Aorta (tissue), 5 donors: ENCODE measurements at regions not wholly inside any gene's neighbourhood (a gene's known extent, or its start where the extent isn't known, plus 50 kb on each side); places are given as distances from the start of the nearest gene placed in this dataset.
"Not testable (repeated sequence)": the region's sequence is repeated elsewhere in the genome, so short reads cannot be mapped to it uniquely, and the experiment has no call there.

Experiments used
- ATAC-seq: fragments of 200-7000 bp; cut with Tn5 transposase; one replicate; pipeline ENCODE4 v1.9.1; 2022; ENCODE audit warnings: moderate library complexity; ENCODE audit not compliant: low FRiP score
- DNase-seq, 2 donors: peaks; one replicate each; pipeline ENCODE4 v3.0.0-alpha.2; 2020
- H3K27ac ChIP-seq, 2 donors: one replicate each; pipeline ENCODE4 v1.5.1; 2013; ENCODE audit warnings: low read length in 2 of 2, mild to moderate bottlenecking in 2 of 2, moderate library complexity in 2 of 2, control low read depth in 1 of 2, inconsistent platforms in 1 of 2, low read depth in 1 of 2
- H3K27me3 ChIP-seq, 2 donors: one replicate each; pipeline ENCODE4 v1.6.1; 2013; ENCODE audit warnings: control low read depth in 1 of 2, low read length in 1 of 2, mild to moderate bottlenecking in 1 of 2, moderate library complexity in 1 of 2; ENCODE audit not compliant: insufficient read depth in 2 of 2, control insufficient read depth in 1 of 2
- H3K36me3 ChIP-seq, 2 donors: one replicate each; pipeline ENCODE4 v1.6.1; 2013; ENCODE audit warnings: control low read depth in 1 of 2, low read length in 1 of 2, mild to moderate bottlenecking in 1 of 2; ENCODE audit not compliant: insufficient read depth in 2 of 2, control insufficient read depth in 1 of 2
- H3K4me1 ChIP-seq, 2 donors: one replicate each; pipeline ENCODE4 v1.6.1; 2013; ENCODE audit warnings: low read length in 2 of 2, control low read depth in 1 of 2, mild to moderate bottlenecking in 1 of 2, moderate library complexity in 1 of 2; ENCODE audit not compliant: insufficient read depth in 2 of 2, control insufficient read depth in 1 of 2
- H3K4me3 ChIP-seq, 2 donors: one replicate each; pipeline ENCODE4 v1.5.1; 2013; ENCODE audit warnings: low read length in 2 of 2, control low read depth in 1 of 2, mild to moderate bottlenecking in 1 of 2
- H3K9me3 ChIP-seq: one replicate; pipeline ENCODE4 v1.6.1; 2013; ENCODE audit warnings: mild to moderate bottlenecking, low read length; ENCODE audit not compliant: control insufficient read depth
- WGBS, 2 donors: extraction: QIAGEN DNeasy Blood & Tissue Kit; methylation state at CpG; one replicate each; pipeline ENCODE4 v1.1.7; 2013; 5-methylcytosine and 5-hydroxymethylcytosine counted together
- intact Hi-C, 2 donors: fragments of 100-400 bp; cut with DNase I; formaldehyde crosslinking; loops; one replicate each; pipeline versions ENCODE4 v1.14.2 to v1.15.0; 2022
- donor health status: healthy with polysubstance abuse.
- donor health status: Bipolar disorder and iron deficiency.
- donor health status: DM: no; HTN: no; CAD: no.
- donor health status: DM: no; HTN: no; CAD: no.
- donor health status: DM: yes; HTN: yes; CAD: no.

GRCh38 chr13:84579901-84580300 is 697.6 kb upstream of the SLITRK1 start:
- 94 to 97% methylated on average over 12 of the region's 12 CpGs for WGBS, 2 donors
- H3K4me1 ChIP-seq, H3K4me3 ChIP-seq, DNase-seq, H3K27me3 ChIP-seq, H3K27ac ChIP-seq, H3K9me3 ChIP-seq, ATAC-seq, intact Hi-C loops, H3K36me3 ChIP-seq: not testable (repeated sequence)

DNA sequence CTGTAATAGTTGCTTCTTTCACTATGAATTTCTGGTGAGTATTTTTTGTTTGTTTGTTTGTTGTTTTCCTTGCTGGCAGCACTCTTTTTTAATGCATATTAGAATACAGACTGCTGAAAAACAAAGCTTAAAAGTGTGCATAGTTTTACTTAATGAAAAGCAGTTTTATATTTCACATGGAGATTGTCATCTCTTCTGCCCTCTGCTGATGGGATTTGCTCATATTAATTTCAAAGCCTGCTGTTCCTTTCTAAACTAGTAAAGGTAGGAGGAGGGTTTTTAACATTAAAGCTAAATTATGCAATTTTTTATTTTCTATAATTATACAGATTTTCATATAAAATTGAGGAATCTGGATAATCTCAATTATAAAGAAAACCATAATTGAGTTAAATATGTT is 692.6 kb upstream of the SLITRK1 start:
- H3K4me1 ChIP-seq: no peaks in the 10 kb centered on the region
- H3K36me3 ChIP-seq: no peaks in the 10 kb centered on the region
- H3K4me3 ChIP-seq: no peak overlapping the region
- intact Hi-C loops: no loop called here
- DNase-seq (no peak), ATAC-seq (no peak)
- H3K27ac ChIP-seq: no peak overlapping the region
- no peaks in the 10 kb centered on the region for H3K9me3 ChIP-seq
- H3K27me3 ChIP-seq: no peaks in the 10 kb centered on the region

- intact Hi-C loops: no loop called here
- WGBS, 2 donors: 75 to 84% methylated on average over 3 of the region's 3 CpGs
- no peak for ATAC-seq
Observed at GRCh38 chr13:84571264-84571663, 689.0 kb upstream of the SLITRK1 start.

DNA sequence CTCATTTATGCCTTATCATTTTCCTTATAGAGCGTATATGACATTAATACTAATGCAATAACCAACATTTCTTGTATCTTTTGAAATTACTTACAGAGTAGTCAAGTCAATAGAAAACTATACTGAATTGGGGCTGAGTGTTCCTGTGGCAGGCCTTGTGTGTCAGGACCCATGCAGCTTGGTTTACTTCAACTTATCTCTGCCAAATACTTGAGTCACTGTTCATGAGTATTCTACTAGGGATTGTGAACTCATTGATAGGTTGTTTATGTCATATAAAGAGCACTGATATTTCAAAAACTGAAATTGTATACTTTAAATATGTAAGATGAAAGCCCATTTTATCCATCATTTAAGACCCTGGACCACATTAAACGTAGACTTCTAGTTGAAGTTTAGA is 688.6 kb upstream of the SLITRK1 start:
- DNase-seq (no peak), ATAC-seq (no peak)
- no peak overlapping the region for H3K4me3 ChIP-seq
- no peaks in the 10 kb centered on the region for H3K27me3 ChIP-seq
- WGBS, 2 donors: 93 to 98% methylated on average over 2 of the region's 2 CpGs
- H3K36me3 ChIP-seq: no peaks in the 10 kb centered on the region
- no peak overlapping the region for H3K27ac ChIP-seq
- H3K9me3 ChIP-seq: no peaks in the 10 kb centered on the region
- H3K4me1 ChIP-seq: no peaks in the 10 kb centered on the region
- intact Hi-C loops: no loop called here

More at GRCh38 chr13:84571264-84571663, 689.0 kb upstream of the SLITRK1 start:
- Histone ChIP-seq H3K27me3 (no peaks in the 10 kb centered on the region), H3K36me3 (no peaks in the 10 kb centered on the region), H3K9me3 (no peaks in the 10 kb centered on the region), H3K27ac (no peak overlapping the region), H3K4me3 (no peak overlapping the region), H3K4me1 (no peaks in the 10 kb centered on the region)
- no peak for DNase-seq

DNA sequence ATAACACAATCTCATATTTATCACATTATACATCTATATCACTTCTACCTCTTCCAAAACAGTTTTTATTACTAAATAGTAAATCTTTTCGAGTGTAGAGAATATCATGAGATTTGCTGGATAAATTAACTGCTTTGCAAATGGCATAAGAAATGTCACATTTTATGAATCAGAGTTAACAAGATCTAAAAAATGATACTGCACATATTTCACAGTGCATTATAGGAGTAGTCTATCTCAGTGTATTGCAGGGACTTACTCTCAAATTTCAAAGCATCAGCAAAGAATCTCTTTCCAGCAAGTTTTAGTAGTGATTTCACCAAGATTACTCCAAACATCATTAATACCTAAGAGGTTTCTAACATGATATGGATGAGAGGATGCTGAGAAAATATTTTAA is 687.1 kb upstream of the SLITRK1 start:
- Histone ChIP-seq H3K36me3 (no peaks in the 10 kb centered on the region), H3K4me1 (no peaks in the 10 kb centered on the region), H3K9me3 (no peaks in the 10 kb centered on the region), H3K27me3 (no peaks in the 10 kb centered on the region), H3K4me3 (no peak overlapping the region), H3K27ac (no peak overlapping the region)
- ATAC-seq: no peak
- intact Hi-C loops: no loop called here
- WGBS, 2 donors: 65 to 80% methylated on average over 1 of the region's 1 CpG
- DNase-seq: no peak

DNA sequence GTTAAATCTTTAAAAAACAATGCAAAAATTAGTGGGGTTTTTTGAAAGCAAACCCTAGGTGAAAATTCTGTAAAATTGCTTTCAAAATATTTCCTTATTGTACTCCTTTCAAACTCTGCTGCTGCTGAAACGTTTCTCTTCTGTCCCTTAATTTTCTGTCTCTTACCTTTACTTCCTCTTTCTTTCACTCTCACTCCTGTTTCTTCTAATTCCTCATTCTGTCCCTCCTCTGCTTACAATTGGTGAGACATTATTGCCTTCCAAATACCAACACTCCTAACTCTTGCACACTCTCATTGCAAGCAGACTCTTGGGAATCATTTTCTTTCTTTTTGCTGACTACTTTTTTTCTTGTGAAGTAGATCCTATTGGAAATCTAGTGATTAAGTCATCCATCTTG is 685.6 kb upstream of the SLITRK1 start:
- Histone ChIP-seq H3K27me3 (no peaks in the 10 kb centered on the region), H3K4me3 (no peak overlapping the region), H3K27ac (no peak overlapping the region), H3K36me3 (no peaks in the 10 kb centered on the region), H3K4me1 (no peaks in the 10 kb centered on the region), H3K9me3 (no peaks in the 10 kb centered on the region)
- intact Hi-C loops: no loop called here
- ATAC-seq: no peak
- DNase-seq: no peak
- 74% methylated on average over 1 of the region's 1 CpG for WGBS, 2 donors

DNA sequence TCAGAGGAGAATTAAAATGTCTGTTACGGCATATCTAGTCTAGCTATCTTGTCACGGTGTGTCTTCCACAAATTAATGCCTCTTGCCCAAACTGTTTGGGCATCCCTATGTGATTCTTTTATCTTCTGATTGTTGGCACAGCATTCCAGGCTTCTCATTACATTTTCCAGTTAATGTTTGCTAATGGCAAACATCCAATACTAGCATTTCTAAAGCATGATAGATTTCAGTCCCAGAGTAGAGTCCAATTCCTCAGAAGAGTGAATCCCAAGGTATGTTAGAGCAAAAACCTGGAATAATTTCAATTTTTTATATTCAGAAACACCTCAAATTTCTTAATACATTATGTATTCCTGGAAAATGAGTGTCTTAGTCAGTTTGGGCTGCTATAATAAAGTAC is 684.5 kb upstream of the SLITRK1 start:
- no peaks in the 10 kb centered on the region for H3K27me3 ChIP-seq
- 90 to 91% methylated on average over 2 of the region's 2 CpGs for WGBS, 2 donors
- intact Hi-C loops: no loop called here
- H3K36me3 ChIP-seq: no peaks in the 10 kb centered on the region
- DNase-seq (no peak), ATAC-seq (no peak)
- no peak overlapping the region for H3K4me3 ChIP-seq
- H3K9me3 ChIP-seq: no peaks in the 10 kb centered on the region
- no peaks in the 10 kb centered on the region for H3K4me1 ChIP-seq
- no peak overlapping the region for H3K27ac ChIP-seq

DNA sequence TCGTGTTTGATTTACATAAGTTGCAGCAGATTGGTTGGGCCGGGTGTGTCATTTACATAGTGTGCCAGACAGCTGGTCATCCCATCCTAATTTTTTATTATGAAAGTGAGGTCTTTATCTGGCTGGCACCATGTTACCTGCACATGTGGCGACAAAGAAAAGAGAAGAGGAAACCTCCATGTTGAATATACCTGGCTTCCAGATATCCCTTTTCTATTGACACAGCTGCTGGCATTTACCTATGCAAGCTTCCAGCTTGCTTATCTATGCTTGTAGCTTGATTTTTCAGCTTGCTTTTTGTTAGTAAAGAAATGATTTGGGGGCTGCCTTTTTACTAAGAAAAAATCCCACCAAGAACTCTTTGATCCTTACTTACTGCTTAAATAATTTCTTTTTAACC is 681.3 kb upstream of the SLITRK1 start:
- H3K4me1 ChIP-seq: no peaks in the 10 kb centered on the region
- intact Hi-C loops: no loop called here
- H3K4me3 ChIP-seq: no peak overlapping the region
- H3K36me3 ChIP-seq: no peaks in the 10 kb centered on the region
- H3K27me3 ChIP-seq: no peaks in the 10 kb centered on the region
- no peak overlapping the region for H3K27ac ChIP-seq
- WGBS, 2 donors: 90 to 96% methylated on average over 3 of the region's 3 CpGs
- DNase-seq (no peak), ATAC-seq (no peak)
- H3K9me3 ChIP-seq: no peaks in the 10 kb centered on the region

GRCh38 chr13:84553227-84553626 is 671.0 kb upstream of the SLITRK1 start:
- Histone ChIP-seq H3K9me3 (peaks cover 1% of the 10 kb centered on the region), H3K4me3 (no peak overlapping the region), H3K36me3 (no peaks in the 10 kb centered on the region), H3K27ac (no peak overlapping the region), H3K27me3 (no peaks in the 10 kb centered on the region), H3K4me1 (no peaks in the 10 kb centered on the region)
- no peak for DNase-seq
- WGBS, 2 donors: 8 to 22% methylated on average over 5 of the region's 5 CpGs
- intact Hi-C loops: no loop called here
- no peak for ATAC-seq
